GM21825 (cell line): ENCODE measurements at regions not wholly inside any gene's neighbourhood (a gene's known extent, or its start where the extent isn't known, plus 50 kb on each side); places are given as distances from the start of the nearest gene placed in this dataset.

Experiments
- ATAC-seq: cut with Tn5 transposase; IDR thresholded peaks from one replicate; pipeline ENCODE4 v1.9.1; 2021; ENCODE audit warnings: mild to moderate bottlenecking, moderate library complexity; ENCODE audit not compliant: unreplicated experiment

DNA sequence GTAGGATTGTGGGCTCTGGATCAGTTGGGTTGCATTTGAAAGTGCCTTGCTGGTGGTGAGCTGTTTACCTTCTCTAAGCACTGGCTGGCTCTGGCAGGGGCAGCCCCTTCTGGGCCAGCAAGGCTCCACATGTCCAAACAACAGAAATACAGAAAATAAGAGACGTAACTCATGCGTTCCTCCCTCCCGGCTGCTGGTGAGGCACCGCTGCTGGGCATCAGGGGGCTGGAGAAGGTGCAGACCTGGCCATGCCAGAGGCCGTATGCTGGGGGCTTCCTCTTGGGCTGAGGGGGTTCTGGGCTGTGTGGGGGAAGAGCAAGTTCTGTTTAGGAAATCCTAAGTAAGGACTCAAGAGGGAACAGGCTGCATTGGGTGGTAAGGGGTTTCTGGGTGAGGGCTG, 140.6 kb downstream of the URI1 start:
- no peak for ATAC-seq

DNA sequence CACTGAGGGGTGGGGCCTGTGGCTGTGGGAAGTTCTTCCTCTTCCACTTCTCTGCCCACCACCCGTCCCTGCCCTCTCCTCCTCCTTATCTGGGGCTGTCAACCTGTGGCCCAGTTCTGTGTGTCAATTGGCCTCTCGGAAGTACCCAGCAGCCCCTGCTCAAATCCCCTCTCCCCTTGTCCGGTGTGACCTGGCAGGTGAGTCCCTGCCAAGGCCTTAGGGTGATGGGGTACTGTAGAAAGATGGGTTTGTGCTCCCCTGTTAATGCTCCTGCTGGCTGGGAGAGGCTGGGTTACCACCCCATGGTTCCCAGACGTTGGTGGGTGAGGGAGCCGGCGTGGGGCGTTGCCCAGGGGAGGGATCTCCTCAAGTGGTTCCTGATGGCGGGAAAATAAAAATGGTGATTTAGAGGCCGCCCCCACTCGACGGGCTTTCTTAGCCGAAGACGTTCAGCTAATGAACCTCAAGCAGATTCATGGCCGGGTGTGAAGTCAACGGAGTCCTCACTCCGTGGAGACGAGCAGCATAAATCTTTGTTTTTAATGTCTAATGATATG, 141.2 kb downstream of the URI1 start:
- no peak for ATAC-seq

DNA sequence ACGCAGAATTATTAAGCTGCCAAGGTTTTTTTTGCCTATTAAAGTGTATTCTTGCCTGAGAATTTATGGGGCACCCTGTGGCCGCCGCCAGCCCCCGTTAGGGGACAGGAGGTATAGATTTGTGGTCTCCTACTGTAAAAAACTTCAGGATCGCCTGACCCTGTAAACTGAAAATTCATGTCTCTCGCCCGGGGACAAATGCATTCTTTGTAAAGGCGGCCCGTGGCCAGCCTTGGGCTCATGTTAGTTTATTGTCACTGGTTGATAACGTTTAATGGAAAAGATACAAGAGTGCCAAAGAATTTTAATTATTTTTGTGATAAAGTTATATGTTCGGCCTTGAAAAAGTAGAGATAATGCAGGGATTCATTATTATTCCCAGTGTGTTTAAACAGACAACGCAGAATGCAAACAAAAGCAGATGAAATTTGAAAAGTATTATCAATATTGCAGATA, 141.7 kb downstream of the URI1 start:
- ATAC-seq = no peak

DNA sequence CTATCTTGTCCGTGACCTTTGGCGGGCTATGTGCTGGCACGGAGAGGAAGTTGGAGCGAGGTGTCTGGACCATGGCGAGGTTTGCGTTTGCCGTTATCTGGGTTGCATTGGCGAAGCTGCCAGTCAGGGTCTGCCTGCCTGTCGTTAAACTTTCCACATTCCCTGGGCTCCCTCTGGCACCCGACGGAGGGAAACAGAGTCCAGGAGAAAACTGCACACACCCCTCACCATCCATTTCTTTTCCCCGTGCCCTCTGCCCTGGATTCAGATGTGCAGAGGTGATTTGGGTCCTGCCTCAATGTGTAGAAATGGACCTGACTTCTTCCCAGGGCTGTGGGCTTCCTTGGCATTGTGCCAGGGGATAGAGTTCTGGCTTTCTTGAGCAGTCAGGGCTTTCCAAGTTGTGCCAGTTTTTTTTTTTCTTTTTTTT, 142.4 kb downstream of the URI1 start:
- ATAC-seq = no peak

DNA sequence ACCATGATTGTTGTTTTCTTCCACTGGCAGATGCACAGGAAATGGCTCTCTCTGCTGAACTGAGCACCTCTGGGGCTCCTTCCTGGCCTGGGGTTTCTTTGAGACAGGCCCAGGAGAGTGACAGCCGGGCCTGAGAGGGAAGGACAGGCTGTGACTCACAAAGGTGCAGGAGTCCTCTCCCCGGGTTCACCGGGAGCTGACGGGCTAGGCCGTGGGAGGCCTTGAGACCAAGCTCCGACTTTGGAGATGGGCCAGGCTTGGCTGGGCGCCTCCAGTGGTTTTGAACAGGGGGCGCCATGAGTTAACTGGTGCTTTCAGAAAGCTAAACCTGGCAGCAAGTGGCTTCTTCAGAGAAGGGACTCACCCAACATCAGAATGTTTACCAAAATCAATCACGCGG, 143.4 kb downstream of the URI1 start:
- ATAC-seq = no peak

DNA sequence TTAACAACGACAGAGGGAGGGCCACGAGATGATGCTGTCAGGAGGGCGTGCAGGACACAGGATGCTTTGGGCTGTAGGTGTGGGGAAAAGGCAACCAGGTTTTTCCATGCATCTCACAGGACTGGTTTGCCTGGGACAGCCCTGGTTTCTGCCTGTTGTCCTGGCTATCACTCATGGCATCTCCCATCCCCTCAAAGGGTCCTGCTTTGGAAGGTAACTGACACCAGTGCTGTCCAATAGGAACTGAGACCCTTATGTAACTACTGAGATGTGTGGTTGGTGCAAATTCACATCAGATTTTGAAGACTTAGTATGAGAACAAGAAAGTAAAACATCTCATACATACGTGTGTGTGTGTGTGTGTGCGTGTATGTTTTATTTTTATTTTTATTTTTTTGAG, 144.2 kb downstream of the URI1 start:
- no peak for ATAC-seq

DNA sequence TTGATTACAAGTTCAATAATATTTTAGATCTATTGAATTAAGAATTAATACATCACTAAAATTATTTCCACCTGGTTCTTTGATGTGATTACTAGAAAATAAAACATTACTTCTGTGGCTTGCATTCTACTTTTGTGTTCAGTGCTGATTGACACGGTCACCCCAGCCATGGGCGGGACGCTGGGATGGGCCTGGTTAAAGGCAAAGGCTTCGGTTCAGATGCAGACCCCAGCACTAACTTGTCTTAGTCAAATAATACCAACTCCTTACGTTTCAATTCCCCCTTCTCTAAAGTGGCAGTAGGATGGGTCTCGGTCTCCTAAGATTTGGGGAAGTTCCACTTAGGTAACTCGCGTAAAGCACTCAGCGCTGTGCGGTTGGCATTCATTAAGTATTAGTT, 144.9 kb downstream of the URI1 start:
- ATAC-seq = no peak

DNA sequence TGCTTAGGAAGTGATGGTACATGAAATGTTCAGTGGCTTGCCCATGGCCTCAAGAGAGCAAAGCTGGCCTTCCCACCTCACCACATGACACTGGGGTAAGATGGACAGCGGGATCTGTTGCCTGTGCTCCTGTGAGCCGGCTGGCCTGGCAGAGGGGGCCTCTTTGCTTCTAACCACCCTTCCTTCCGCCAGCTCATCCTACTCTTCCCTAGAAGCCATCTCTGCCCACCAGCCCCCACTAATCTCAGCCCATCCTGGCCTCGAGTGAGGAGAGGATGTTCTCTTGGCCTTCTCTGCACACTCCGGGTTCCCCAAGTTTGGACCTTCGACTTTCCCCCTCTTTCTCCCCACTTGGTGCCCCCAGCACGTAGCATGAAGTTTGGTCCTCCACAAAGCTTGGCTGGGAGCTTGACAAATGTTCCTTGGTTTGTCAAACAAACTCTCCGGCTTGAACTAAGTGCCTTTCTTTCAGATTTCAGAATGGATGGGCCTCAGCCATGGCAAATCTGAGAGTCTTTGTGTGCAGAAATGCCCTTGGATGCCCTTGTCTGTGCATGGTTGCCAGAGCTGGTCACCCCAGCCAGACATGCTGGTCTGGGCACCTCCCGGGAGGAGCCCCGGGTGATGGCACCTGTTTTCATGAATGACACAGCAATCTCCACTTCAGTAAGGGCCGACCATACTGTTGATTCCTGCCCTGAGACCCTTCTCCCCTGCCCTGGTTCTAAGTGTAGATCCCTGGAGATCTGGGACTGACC, 145.5 kb downstream of the URI1 start:
- no peak for ATAC-seq

DNA sequence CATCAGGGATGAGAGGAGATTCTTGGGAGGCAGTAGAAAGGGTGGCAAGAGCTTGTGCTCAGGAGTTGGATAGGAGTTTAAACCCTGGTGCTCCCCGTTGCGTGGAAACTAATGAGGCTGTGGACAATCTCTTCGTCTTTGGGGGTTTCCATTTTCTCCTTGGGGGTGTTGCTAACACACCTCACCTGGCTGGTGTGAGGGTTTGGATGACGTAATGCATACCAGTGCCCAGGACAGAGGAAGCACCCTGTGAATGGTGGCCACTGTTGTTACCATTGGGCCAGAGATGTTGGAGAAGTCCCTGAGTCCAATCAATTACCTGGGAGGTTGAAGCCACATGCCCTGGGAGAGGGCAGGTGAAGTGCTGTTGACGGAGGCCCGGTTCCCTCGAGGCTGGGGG, 146.5 kb downstream of the URI1 start:
- ATAC-seq = no peak

DNA sequence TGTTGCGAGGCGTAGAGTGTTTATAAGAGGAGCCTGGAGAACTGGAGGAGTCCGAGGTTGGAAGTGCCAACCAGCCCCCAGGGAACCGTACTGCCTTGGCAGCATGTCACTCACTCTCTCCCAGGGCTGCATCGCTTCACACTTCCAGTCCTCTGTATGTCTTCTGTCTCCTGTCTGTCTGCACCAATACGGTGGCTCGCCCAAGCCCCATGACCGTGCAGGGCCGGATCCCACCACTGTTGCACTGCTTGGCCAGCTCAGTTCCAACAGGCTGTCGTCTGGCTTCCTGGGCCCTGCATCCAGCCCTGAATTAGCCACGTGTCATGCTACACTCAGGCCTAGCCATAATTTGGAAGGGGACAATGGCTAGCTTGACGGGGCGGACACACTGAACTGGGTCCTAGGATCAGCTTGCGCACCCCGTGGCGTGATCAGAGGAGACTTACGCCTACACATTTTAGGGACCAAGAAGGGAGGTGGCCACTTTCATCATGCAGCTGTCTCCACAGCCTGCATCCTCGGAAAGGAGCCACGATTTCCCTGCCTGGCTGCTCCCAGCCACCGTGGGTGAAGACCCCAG, 147.1 kb downstream of the URI1 start:
- ATAC-seq = no peak

DNA sequence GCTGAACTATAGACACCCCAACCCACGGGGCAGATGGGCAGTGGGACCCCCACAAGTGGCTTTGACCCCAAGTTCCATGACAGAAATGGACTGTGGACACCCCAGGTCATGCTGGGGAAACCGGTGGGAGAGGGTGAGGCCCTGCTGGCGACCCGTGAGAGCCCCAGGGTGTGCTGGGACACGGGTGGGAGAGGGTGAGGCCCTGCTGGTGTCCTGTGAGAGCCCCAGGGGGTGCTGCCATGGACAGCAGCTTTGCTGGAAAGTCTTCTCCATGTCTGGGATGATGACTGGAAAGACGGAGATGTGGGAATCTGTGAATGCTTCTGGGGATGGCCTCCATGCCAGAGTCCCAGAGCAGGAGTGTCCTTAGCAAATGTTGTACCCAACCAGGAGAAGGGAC, 148.4 kb downstream of the URI1 start:
- ATAC-seq = no peak

DNA sequence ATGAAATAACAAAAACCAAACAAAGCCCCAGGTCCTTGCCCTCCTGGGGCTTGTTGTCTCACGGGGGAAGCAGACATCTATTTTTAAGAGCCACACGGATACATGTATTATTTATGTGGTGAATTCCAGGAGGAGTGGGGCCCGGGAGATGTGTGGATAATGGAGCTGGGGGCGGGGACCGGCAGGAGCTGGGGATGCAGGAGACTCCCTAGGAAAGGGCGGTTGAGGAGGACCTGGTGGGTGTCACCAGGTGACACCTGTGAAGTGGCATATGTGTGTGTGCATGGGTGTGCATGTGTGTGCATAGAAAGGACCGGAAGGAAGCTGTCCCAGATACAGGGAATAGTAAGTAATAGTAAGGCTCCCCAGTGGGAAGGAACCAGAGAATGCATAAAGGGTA, 148.9 kb downstream of the URI1 start:
- no peak for ATAC-seq

DNA sequence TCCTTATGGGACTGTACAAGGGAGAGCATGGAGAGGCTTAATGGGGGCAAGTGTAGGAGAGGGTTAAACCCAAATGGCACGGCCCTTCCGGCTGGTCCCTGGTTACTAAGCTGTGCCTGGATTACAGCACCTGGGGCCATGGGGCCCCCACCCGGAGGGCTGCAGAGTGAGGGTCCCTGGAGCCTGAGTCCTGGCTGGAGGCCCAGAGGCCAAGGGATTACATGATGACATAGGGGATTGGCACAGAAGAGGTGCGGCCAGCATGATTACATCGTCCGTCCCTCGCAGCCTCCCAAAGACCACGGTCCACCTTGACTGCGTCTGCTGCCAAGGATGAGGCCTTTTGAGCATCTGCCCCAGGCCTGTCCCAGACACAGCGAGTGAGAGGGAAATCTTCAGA, 149.4 kb downstream of the URI1 start:
- ATAC-seq = no peak

DNA sequence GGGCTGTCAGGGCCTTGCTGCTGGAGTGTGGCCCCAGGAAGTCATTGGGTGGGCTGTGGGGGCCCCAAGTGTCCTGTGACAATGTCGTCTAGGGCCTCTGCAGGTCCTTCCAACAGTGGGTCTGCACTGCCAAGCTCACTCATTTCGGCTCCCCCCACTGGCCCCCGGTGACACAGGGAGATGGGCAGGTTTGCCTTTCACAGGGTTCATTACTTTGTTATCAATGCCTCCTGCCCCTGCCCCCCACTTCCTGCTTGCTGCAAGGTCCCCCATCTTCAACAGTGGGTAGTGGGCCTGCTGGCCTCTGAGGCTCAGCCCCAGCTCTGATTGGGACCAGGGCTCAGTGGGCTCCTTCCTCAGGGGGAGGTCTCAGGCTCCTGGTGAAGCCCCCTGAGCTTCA, 149.8 kb downstream of the URI1 start:
- ATAC-seq = no peak

DNA sequence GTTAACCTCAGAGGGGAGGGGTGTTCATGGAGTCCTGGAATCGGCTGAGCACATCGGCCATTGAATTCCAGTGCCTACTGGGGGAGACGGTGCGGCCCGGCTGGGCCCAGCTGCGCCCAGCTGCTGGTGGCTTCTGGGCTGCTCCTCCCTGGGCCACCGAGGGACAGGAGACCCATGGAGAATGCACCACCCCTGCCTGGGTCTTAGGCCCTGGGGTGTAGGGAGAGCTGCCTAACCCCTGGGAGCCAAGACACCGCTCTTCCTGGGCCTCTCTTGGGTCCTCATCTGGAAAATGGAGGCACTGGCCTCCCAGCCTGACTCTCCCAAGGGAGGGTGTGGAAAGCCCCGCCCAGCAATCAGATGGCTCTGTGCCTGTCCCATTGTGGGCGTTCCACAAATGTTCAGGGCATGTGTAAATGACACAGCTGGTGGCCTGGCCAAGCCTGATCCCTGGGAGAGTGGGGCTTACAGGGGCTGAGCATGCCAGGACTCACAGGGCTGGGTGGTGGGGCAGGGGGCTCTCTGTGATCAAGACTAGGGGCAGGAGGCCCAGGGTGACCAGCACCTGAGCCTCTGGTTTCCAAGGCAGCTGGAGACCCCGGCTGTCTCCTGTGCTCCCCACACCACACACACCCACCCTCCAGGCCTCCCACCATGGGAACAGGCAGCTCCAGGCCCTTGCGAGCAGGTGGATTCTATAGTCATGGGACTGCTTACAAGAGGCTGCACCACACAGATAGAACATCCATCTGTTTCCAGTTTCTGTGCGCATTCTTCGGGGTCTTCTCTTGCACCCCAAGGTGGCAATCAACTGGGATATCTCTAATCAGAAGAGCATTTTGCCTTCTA, 150.9 kb downstream of the URI1 start:
- ATAC-seq = no peak

DNA sequence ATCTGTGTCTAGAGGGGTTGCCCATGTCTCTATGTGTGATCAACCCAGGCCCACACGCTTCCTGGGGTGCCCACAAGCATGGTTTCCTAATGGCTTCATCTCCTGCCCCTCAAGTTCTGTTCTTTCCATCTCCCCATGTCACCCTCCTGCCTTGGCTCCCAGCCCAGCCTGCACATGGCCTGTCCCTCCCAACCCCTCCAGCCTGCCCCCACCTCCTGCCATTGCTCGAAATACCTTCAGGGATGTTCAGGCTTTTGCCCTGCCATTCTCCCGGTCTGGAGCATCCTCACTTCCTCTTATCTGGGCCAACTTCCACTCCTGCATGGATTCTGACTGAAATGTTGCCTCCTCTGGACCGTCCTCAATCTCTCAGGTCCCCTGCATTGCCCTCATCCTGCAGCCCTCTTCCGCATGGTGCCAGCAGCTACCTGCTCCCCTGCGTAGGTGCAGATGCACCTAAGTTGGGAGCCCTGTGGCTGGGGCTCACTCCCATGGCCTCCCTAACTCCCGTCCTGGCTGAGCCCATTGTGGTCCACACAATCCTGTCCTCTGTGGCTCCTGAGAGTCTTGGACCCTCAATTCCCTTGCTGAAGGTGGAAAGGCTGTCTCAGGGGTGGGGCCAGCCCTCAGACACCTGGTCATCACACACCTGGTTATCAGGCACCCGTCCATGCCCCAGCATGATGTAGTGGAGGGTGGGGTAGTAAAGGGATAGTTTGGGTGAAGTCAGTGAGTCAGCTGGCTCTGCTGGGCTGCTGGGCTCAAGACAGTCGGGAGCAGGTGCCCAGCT, 152.1 kb downstream of the URI1 start:
- no peak for ATAC-seq

DNA sequence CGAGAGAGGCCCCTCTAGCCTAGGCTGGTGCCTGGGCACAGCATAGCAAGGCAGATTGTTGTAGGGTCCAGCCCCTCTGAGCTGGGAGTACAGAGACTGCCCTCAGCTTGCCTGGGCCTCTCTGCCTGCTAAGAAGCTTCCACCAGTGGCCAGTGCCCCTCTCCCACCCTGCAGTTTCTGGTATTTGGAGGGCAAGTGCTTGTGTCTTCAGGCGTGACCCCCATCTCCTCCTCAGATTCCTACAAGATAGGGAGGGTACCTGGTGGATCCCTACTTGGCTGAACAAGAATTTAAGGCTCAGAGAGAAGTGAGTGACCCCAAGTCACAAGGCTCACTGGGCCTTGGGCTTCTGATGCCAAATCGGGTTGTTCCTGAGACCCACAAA, 152.7 kb downstream of the URI1 start:
- no peak for ATAC-seq

DNA sequence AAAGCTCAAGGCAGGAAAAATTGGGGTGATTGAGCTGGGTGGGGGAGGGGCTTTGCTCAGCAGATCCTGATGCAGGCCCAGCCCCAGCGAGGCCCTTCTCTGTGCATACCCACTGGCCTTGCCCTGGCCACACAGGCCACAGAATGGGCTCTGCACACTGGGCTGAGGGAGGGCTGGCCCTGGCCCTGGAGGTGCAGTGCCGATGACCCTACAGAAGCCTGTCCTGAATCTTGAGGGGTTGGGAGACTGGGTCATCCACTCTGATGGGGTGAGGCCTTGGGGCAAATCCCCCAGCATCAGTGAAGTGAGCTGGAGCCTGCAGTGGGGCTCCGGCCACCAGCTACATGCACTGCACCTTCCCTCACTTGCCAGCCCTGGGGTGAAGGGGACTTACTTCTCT, 153.1 kb downstream of the URI1 start:
- no peak for ATAC-seq

DNA sequence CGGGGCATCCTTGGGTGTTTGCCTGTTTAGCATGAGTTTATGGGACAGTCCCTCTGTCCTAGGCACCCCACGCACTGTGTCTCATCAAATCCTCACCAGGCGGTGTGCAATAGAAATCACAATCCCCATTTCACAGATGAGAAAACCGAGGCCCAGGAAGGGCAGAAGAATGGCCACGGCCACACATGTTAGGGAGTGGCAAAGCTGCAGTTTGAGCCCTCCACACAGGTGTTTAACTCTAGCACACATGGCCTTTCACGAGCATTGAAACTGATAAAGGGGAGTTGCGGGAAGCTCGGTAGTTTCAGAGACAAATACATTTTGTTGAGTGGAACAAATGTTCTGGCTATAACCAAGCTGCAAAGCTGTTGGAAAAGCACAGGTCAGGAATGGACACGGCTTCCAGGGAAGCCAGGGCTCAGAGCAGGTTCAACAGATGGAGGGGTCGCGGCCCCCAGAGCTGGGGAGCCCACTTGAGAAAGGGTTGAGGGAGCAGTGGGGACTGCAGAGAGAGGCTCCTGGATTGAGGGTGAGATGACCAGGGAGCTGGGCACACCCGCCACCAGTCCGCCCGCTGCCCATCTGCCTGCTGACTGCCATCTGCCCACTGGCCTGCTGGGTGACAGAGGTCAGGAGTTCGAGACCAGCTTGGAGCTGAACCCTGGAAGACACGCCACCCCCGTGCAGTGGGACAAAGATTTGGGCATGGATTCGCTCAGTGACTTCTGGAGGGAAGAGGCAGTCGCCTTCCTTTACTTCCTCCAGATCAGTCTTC, 154.7 kb downstream of the URI1 start:
- ATAC-seq = no peak

DNA sequence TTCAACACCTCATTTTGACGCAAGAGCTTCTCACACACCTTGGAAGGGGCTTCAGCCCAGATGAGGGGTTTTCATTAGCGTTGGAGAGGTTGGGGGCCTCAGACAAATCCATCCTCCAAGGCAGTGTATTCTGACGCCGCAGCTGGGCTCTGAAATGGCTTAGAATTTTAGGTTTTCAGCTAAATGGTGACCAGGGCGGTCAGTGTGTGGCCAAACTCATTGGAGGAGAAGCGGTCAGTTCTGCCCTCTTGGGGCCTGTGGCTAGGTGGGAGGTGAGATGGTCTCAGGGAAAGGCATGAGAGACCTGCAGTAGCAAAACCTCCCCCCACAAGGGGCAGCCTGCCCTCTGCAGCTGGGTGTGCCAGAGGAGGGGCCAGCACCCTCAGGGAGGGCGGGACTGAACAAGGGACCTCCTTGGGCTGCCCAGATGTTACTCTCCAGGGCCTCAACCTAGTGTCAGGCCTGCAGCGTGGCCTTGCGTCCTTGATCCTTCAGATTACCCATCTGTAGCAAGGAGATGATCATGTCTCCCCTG, 155.8 kb downstream of the URI1 start:
- no peak for ATAC-seq
